Naive thymus-derived CD8-positive, alpha-beta T cell (primary cell): ENCODE measurements at regions not wholly inside any gene's neighbourhood (a gene's known extent, or its start where the extent isn't known, plus 50 kb on each side); places are given as distances from the start of the nearest gene placed in this dataset.

Experiments
- ATAC-seq, 2 donors: fragments of 150-1000 bp; cut with Tn5 transposase in 1 of 2; sonication (Bioruptor Pico), chemical (Tn5 transposase) in 1 of 2; 1 replicate in 1 of 2; 2 replicates in 1 of 2; pipeline ENCODE4 v1.10.0; 2021; ENCODE audit warnings: mild to moderate bottlenecking in 2 of 2, moderate library complexity in 2 of 2
- POLR2A ChIA-PET: fragments of 350-600 bp; sonication (Branson Sonifier 250); formaldehyde crosslinking; loops from one replicate; lab custom pipeline; 2021; ENCODE audit warnings: antibody characterized with exemption; lab: Charles Lee
- DNase-seq, 10 donors: peaks; one replicate each; pipeline versions ENCODE4 v3.0.0 to v3.0.0-alpha.2; 2020 to 2022
- H3K27ac Mint-ChIP-seq, 10 donors: one replicate each; pipeline ENCODE4 v1.8.0; 2020 to 2022; ENCODE audit warnings: mild to moderate bottlenecking in 10 of 10, mixed read lengths in 10 of 10, moderate library complexity in 4 of 10, inconsistent platforms in 1 of 10
- H3K27me3 Mint-ChIP-seq, 5 donors: one replicate each; pipeline ENCODE4 v1.8.0; 2021 to 2022; ENCODE audit warnings: mixed read lengths in 5 of 5
- H3K36me3 Mint-ChIP-seq, 3 donors: one replicate each; pipeline ENCODE4 v1.8.0; 2020 to 2022; ENCODE audit warnings: mixed read lengths in 3 of 3, mild to moderate bottlenecking in 2 of 3, inconsistent platforms in 1 of 3
- H3K4me1 Mint-ChIP-seq, 4 donors: one replicate each; pipeline ENCODE4 v1.8.0; 2021 to 2022; ENCODE audit warnings: mixed read lengths in 4 of 4
- H3K4me3 Mint-ChIP-seq, 10 donors: one replicate each; pipeline ENCODE4 v1.8.0; 2020 to 2022; ENCODE audit warnings: mild to moderate bottlenecking in 10 of 10, mixed read lengths in 10 of 10, moderate library complexity in 6 of 10, inconsistent platforms in 1 of 10
- H3K9me3 Mint-ChIP-seq, 9 donors: one replicate each; pipeline ENCODE4 v1.8.0; 2020 to 2022; ENCODE audit warnings: mixed read lengths in 9 of 9, mild to moderate bottlenecking in 3 of 9, inconsistent platforms in 1 of 9, moderate library complexity in 1 of 9

DNA sequence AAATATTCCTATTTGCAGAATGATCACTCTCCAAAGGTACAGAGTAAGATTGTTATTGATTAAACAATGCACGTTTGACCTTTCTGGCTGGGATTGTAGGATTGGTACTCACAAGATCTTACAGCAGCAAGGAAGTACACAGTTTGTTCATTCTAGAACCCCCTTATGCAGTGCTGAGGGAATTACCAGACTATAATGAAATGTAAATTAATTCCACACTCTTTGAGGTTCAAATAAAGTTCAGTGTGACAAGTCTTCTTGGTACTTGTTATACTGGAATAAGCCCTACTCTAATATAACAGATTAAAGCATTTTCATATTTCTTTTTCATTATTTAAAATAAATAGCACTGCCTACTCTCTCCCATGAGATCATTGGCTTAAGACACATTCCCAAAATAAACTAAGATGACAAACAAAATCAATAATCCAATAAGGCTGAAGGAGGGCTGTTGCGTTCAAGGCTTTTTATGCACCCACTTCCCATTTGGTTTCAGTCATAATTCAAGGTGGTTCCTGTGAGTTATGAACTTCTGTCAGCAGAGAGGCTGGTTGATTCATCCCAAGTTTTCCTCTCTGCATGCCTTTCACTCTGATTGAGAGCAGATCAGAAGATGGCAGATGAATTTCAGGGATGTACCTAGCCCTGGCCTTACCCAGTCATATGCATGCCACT is 881.5 kb downstream of the C6orf118 start:
- Mint-ChIP-seq H3K4me3 (no peak overlapping the region), H3K27ac (no peak overlapping the region), H3K36me3 (peaks cover 0 to 10% (median 0%) of the 10 kb centered on the region in 3 donors), H3K9me3 (peaks cover 3 to 24% (median 8%) of the 10 kb centered on the region in 9 donors), H3K4me1 (no peaks in the 10 kb centered on the region), H3K27me3 (no peaks in the 10 kb centered on the region)
- DNase-seq (no peak), ATAC-seq (no peak)
- POLR2A ChIA-PET = no interaction called here

DNA sequence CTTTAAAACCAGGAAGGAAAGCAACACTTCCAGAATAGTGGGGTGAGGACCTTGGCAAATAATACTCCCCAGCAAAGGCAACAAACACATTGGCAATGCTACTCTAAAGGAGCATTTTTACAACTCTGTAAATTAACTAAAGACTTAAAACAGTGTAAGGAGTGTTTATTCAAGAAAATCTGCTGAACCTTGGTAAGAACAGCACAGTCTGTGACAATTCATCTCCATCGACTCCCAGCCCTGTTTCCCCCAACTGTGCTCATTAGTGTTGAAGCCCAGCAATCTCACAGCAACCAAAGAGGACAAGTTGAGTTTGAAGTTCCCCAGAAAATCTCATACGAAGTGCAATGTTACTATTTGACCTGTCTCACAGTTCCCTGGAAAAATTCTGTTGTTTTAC is 884.9 kb downstream of the C6orf118 start:
- H3K4me3 Mint-ChIP-seq = no peak overlapping the region
- peaks cover 3 to 34% (median 12%) of the 10 kb centered on the region in 9 donors for H3K9me3 Mint-ChIP-seq
- ATAC-seq (no peak), DNase-seq (no peak)
- POLR2A ChIA-PET = no interaction called here
- H3K36me3 Mint-ChIP-seq = peaks cover 0 to 20% (median 0%) of the 10 kb centered on the region in 3 donors
- H3K27me3 Mint-ChIP-seq = peaks cover 0 to 1% (median 0%) of the 10 kb centered on the region in 5 donors
- H3K4me1 Mint-ChIP-seq = no peaks in the 10 kb centered on the region
- no peak overlapping the region for H3K27ac Mint-ChIP-seq

DNA sequence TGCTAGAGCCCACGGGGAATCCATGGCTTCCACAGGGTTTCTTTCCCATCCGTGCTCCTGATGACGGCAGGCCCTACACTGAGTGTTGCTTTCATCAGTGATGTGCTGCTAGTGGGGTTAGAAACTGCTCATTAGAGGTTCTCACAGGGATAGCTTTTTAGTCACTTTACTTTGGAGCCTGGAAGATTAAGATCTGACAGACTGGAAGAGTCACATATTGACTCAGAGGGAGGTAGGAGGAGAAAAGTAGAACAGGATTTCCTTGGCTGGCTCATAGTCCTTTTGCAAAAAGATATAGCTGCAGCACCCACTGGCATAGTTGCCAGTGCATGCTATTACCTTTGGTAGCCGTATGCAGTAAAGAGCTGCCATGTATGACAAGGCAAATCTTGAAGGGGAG is 890.3 kb downstream of the C6orf118 start:
- H3K27me3 Mint-ChIP-seq = peaks cover 0 to 4% (median 0%) of the 10 kb centered on the region in 5 donors
- ATAC-seq (no peak), DNase-seq (no peak)
- POLR2A ChIA-PET = no interaction called here
- H3K36me3 Mint-ChIP-seq = peaks cover 0 to 20% (median 0%) of the 10 kb centered on the region in 3 donors
- H3K27ac Mint-ChIP-seq = no peak overlapping the region
- peaks cover 3 to 38% (median 12%) of the 10 kb centered on the region in 9 donors for H3K9me3 Mint-ChIP-seq
- no peaks in the 10 kb centered on the region for H3K4me1 Mint-ChIP-seq
- H3K4me3 Mint-ChIP-seq = no peak overlapping the region

DNA sequence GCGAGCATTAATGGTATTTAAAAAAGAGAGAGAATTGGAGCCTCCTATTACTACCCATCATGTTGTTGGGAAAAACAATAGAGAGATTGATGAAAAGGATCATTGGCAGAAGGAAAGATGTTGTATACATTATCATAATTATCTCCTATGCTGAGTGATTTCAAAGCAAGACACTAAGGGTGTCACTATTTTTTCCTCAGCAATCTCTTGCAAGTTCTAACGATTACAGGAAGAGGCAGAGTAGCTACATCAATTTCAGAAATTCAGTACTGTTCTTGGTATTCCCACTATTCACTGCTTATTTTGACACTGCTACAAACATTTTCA is 891.2 kb downstream of the C6orf118 start:
- POLR2A ChIA-PET = no interaction called here
- ATAC-seq = no peak
- H3K27me3 Mint-ChIP-seq = peaks cover 0 to 7% (median 0%) of the 10 kb centered on the region in 5 donors
- no peak overlapping the region for H3K4me3 Mint-ChIP-seq
- no peak overlapping the region for H3K27ac Mint-ChIP-seq
- no peaks in the 10 kb centered on the region for H3K4me1 Mint-ChIP-seq
- DNase-seq = no peak
- H3K36me3 Mint-ChIP-seq = peaks cover 0 to 21% (median 0%) of the 10 kb centered on the region in 3 donors
- H3K9me3 Mint-ChIP-seq = peaks cover 3 to 39% (median 14%) of the 10 kb centered on the region in 9 donors

DNA sequence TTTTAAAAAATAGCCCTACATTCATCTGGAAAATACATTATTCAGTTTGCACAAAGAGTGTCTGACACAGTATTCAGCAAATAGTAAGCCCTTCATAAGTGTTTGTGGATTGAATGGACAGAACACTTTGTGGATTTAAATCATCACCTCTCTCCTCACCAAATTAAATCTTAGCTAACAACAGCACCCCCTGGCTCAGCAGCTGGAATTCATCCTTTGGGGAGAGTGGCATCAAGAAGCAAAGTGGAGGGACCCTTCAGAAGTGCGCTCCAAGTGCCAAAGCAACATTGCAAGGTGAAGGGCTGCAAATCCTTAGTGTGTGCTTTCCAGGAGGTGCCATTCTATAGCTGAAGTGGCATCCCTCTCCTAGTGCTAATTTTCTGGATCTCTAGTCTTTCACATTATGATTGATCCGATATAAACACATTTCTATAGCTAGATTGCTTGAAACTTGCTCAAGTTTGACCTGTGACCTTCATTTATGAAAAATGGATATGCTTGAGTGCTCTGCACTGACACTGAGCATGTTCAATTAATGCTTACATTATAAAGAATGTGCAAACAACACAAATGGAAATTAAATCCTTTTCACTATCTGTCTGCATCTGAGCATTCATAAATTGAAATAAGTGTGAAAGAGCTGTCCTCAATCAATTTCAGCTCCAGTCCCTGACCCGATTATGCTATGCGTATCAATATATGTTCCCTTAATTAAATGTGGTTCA is 891.7 kb downstream of the C6orf118 start:
- Mint-ChIP-seq H3K4me1 (no peaks in the 10 kb centered on the region), H3K9me3 (peaks cover 3 to 40% (median 12%) of the 10 kb centered on the region in 9 donors), H3K36me3 (peaks cover 0 to 21% (median 0%) of the 10 kb centered on the region in 3 donors), H3K4me3 (no peak overlapping the region), H3K27ac (no peak overlapping the region), H3K27me3 (peaks cover 0 to 7% (median 0%) of the 10 kb centered on the region in 5 donors)
- DNase-seq (no peak), ATAC-seq (no peak)
- POLR2A ChIA-PET = no interaction called here

DNA sequence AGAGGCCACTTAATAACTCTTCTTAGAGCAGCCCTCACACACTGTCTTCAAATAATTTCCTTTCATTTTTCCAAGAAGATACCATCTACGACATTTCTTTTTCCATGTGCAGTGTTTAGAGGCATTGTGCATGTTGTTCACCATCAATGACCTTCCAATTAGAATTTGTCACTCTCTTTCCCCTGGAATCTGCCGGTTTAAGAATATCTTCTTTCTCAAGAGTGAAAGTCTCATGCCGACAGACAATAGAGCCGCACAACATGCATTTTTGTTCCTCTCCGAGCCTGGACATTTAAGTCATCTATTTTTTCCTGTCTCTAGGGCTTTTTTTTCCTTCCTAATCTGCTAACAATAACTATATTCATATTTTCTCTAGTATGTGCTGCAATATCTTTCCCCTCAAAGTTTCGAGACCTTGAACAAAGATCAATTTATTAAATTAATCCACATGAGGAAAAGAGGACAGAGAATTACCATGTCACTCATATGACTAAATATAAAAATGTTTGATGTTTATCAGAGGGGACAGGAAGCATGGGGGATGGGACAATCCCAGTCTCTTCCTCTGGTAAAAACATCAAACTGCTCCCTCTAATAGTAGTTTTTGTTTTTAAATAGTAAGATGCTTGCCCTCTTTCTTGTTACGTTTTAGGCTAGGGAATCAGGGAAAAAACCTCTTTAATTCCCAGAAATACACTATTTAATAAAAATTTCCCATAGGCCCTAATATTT is 893.4 kb downstream of the C6orf118 start:
- H3K9me3 Mint-ChIP-seq = peaks cover 0 to 29% (median 7%) of the 10 kb centered on the region in 9 donors
- H3K27ac Mint-ChIP-seq = no peak overlapping the region
- POLR2A ChIA-PET = no interaction called here
- H3K36me3 Mint-ChIP-seq = peaks cover 0 to 11% (median 0%) of the 10 kb centered on the region in 3 donors
- peaks cover 0 to 11% (median 0%) of the 10 kb centered on the region in 5 donors for H3K27me3 Mint-ChIP-seq
- DNase-seq (no peak), ATAC-seq (no peak)
- H3K4me1 Mint-ChIP-seq = no peaks in the 10 kb centered on the region
- no peak overlapping the region for H3K4me3 Mint-ChIP-seq

DNA sequence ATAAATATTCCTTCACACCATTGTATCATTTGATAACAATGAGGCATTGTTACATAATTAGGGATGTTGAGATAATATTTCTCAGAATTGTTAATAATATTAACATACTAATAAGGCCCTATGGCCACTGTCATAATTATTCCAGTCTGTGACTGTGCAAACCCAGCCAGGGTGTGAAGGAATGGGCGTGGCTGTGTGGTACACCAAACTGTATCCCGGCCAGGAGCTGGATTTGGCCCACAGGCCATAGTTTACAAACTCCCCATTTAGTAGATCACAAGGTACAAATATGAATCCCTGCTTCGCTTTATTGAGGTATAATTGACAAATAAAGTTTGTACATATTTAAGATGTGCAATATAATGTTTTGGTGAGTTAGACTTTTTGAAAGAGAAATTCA is 894.7 kb downstream of the C6orf118 start:
- Mint-ChIP-seq H3K36me3 (peaks cover 0 to 11% (median 0%) of the 10 kb centered on the region in 3 donors), H3K9me3 (peaks cover 0 to 21% (median 5%) of the 10 kb centered on the region in 9 donors), H3K27ac (no peak overlapping the region), H3K27me3 (peaks cover 0 to 11% (median 0%) of the 10 kb centered on the region in 5 donors), H3K4me3 (no peak overlapping the region), H3K4me1 (no peaks in the 10 kb centered on the region)
- DNase-seq (no peak), ATAC-seq (no peak)
- POLR2A ChIA-PET = no interaction called here

DNA sequence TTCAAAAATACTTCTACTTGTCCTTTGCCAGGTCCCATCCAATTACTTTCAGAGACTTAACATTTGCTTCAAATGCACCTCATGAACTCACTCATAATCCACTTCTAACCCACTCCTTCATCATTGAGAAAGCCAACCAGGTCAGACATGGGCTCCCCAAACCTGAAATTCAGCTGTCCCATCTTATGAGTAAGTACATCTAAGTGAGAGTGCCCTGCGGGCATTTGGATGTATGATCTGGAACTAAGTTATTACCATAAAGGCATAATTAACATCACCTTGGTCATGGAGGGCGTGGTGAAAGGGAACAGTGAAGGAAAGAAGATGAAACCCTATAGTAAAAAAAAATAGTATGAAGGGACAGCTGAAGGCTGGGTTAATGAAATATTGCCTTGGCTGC is 896.8 kb downstream of the C6orf118 start:
- peaks cover 0 to 20% (median 5%) of the 10 kb centered on the region in 9 donors for H3K9me3 Mint-ChIP-seq
- peaks cover 0 to 11% (median 0%) of the 10 kb centered on the region in 5 donors for H3K27me3 Mint-ChIP-seq
- H3K36me3 Mint-ChIP-seq = peaks cover 0 to 11% (median 0%) of the 10 kb centered on the region in 3 donors
- no peaks in the 10 kb centered on the region for H3K4me1 Mint-ChIP-seq
- no peak overlapping the region for H3K4me3 Mint-ChIP-seq
- DNase-seq = no peak
- ATAC-seq = no peak
- POLR2A ChIA-PET = no interaction called here
- H3K27ac Mint-ChIP-seq = no peak overlapping the region

DNA sequence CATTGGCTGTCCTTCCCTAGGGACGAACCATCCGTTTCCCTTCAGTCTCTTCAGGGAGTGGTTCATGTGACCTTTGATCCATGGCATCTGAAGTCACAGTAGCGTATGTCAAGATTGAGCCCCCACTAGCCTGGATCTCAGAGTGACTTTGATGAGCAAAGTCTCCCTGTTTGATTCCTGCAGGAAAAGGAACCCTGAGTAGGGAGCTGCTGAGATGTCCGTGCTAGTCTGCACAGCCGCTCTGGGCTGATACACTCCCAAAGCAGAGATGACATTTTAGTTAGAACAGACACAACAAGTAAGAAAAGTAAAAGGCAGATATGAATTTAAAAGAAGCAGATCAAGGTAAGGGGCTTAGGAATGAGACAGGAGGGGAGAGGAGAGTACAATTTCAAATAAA is 899.4 kb downstream of the C6orf118 start:
- POLR2A ChIA-PET = no interaction called here
- H3K27ac Mint-ChIP-seq = no peak overlapping the region
- no peak overlapping the region for H3K4me3 Mint-ChIP-seq

DNA sequence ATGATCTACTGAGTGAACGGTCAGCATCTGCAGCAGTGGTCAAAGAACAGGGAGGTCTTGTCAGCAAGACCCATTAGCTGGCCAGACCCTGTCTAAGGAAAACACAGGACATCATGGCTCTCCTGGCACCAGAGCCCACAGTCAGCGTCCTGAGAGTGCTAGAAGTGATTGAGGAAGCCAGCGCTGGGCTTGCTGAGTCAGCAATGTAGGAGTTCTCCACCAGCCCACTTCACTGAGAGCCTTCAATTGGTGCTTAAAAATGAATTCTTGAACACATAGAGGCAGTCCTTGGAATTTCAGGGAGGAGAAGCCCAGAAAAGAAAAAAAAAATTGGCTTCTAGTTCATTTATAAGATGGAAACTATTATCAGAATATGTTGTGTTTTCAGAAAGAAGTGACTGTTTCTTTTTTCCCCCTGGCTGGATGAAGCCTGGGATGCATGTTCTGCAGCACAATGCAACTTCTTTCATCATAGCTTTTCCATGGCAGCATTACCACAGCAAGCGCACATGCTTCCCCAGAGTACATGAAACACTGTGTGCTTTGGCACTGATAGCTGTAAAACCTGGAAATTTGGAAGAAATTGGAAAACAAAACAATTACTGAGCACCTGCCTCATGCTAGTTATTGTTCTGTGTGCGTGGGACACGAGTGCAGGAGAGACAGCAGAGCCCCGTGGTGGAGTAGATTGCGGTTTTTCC is 899.9 kb downstream of the C6orf118 start:
- Mint-ChIP-seq H3K4me1 (no peaks in the 10 kb centered on the region), H3K9me3 (peaks cover 0 to 25% (median 7%) of the 10 kb centered on the region in 9 donors), H3K4me3 (no peak overlapping the region), H3K36me3 (peaks cover 0 to 11% (median 0%) of the 10 kb centered on the region in 3 donors), H3K27me3 (peaks cover 0 to 10% (median 0%) of the 10 kb centered on the region in 5 donors), H3K27ac (no peak overlapping the region)
- DNase-seq (no peak), ATAC-seq (no peak)
- POLR2A ChIA-PET = no interaction called here

More for the DNA sequence above, 899.4 kb downstream of the C6orf118 start:
- Mint-ChIP-seq H3K9me3 (peaks cover 0 to 22% (median 7%) of the 10 kb centered on the region in 9 donors), H3K36me3 (peaks cover 0 to 11% (median 0%) of the 10 kb centered on the region in 3 donors), H3K4me1 (no peaks in the 10 kb centered on the region), H3K27me3 (peaks cover 0 to 11% (median 0%) of the 10 kb centered on the region in 5 donors)
- ATAC-seq (no peak), DNase-seq (no peak)

DNA sequence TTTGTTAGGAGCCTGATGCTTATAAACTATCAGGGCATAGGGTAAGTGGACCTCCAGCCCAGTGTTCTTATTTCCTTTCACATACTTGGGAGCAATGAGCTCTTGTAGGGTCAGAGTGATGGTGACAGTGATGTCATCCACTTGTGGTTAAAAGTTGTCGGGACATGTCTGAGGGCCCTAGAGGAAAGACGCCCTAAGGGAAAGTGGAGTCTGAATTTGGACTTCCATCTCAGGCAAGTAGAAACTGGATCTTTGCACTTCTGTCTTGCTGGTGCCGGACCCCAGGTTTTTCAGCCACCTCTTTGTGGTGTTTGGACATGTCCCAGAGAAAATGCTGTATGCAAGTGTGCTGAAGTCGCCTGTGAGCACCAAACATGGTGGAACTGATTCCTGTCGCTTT is 900.5 kb downstream of the C6orf118 start:
- peaks cover 0 to 6% (median 0%) of the 10 kb centered on the region in 3 donors for H3K36me3 Mint-ChIP-seq

DNA sequence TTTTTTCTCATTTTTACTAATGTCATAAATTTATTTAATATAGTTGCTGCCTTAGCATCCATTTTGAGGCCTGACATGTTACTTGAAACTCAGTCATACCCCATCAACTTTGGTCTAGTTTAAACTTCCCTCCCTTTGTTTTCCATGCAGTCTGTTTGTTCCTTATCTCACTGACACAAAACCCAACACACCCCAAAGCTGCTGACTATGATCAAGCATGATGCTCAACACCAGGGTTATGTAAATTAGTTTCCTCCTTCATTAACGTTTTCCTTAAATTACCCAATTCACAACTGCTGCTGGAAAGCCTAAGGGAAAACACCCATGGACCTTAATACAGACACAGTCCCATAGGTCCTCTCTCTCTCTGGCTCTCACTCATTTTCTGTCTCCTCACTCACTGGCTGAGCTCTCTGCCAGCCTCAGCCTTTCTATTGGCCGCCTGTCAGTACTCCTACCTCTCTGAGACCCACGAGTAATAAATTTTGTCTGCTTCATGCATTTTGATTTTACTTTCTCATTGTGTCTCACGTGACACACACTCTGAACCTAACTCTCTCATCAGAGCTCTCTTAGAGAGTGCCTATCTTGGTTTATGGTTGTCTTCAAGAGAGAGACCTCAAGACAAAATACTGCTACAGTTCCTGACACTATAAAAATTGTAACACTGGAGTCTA is 904.5 kb downstream of the C6orf118 start:
- Mint-ChIP-seq H3K9me3 (peaks cover 0 to 15% (median 3%) of the 10 kb centered on the region in 9 donors), H3K27ac (no peak overlapping the region), H3K36me3 (no peaks in the 10 kb centered on the region), H3K27me3 (no peaks in the 10 kb centered on the region), H3K4me3 (no peak overlapping the region), H3K4me1 (no peaks in the 10 kb centered on the region)
- ATAC-seq (no peak), DNase-seq (no peak)
- POLR2A ChIA-PET = no interaction called here

More for the DNA sequence above, 900.5 kb downstream of the C6orf118 start:
- DNase-seq (no peak), ATAC-seq (no peak)
- Mint-ChIP-seq H3K27me3 (peaks cover 0 to 4% (median 0%) of the 10 kb centered on the region in 5 donors), H3K4me1 (no peaks in the 10 kb centered on the region), H3K27ac (no peak overlapping the region), H3K9me3 (peaks cover 0 to 19% (median 7%) of the 10 kb centered on the region in 9 donors), H3K4me3 (no peak overlapping the region)
- POLR2A ChIA-PET = no interaction called here
